Effector memory CD4-positive, alpha-beta T cell (primary cell): ENCODE measurements at regions not wholly inside any gene's neighbourhood (a gene's known extent, or its start where the extent isn't known, plus 50 kb on each side); places are given as distances from the start of the nearest gene placed in this dataset.

Source experiments
- DNase-seq, 3 donors: peaks; one replicate each; pipeline ENCODE4 v3.0.0-alpha.2; 2020
- H3K27ac ChIP-seq: 2 replicates; pipeline ENCODE4 v1.7.0; 2013; ENCODE audit warnings: mild to moderate bottlenecking, low read length, moderate library complexity; ENCODE audit not compliant: insufficient read depth, poor library complexity, severe bottlenecking
- H3K27me3 ChIP-seq: replicated peaks from 2 replicates; pipeline ENCODE4 v1.7.0; 2013; ENCODE audit warnings: mild to moderate bottlenecking, low read length; ENCODE audit not compliant: insufficient read depth, control insufficient read depth, poor library complexity, severe bottlenecking
- H3K36me3 ChIP-seq: 2 replicates; pipeline ENCODE4 v1.7.0; 2013; ENCODE audit warnings: mild to moderate bottlenecking, low read length, moderate library complexity; ENCODE audit not compliant: control insufficient read depth, insufficient read depth
- H3K4me1 ChIP-seq: 2 replicates; pipeline ENCODE4 v1.7.0; 2013; ENCODE audit warnings: low read length, mild to moderate bottlenecking; ENCODE audit not compliant: control insufficient read depth, insufficient read depth, poor library complexity, severe bottlenecking
- H3K4me3 ChIP-seq: 2 replicates; pipeline ENCODE4 v1.7.0; 2013; ENCODE audit warnings: low read length, low read depth, mild to moderate bottlenecking; ENCODE audit not compliant: insufficient read depth, poor library complexity, severe bottlenecking
- H3K9me3 ChIP-seq: 2 replicates; pipeline ENCODE4 v1.7.0; 2013; ENCODE audit warnings: mild to moderate bottlenecking, low read length, moderate library complexity; ENCODE audit not compliant: control insufficient read depth

DNA sequence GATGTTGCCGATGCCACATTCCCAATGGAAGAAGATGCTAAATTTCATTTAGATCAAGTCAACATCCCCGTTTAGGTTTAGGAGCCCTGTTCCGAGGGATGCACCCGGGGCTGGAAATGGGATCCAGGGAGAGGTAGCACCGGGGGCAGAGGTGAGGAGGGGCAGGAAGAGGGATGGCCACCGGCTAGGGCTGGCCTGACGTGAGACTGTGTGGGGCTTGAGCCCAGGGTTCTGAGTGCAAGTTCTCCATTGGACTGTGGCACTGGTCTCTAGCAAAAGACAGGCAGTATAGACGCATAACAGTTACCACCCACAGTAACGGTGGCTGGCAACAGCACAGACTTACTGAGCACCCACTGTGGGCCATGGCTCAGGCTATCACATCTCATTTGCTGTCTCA lies 209.0 kb upstream of the MVB12B start:
- DNase-seq = no peak
- Histone ChIP-seq H3K9me3 (no peaks in the 10 kb centered on the region), H3K27me3 (no peaks in the 10 kb centered on the region), H3K27ac (no peak overlapping the region), H3K36me3 (no peaks in the 10 kb centered on the region), H3K4me3 (no peak overlapping the region), H3K4me1 (no peaks in the 10 kb centered on the region)

DNA sequence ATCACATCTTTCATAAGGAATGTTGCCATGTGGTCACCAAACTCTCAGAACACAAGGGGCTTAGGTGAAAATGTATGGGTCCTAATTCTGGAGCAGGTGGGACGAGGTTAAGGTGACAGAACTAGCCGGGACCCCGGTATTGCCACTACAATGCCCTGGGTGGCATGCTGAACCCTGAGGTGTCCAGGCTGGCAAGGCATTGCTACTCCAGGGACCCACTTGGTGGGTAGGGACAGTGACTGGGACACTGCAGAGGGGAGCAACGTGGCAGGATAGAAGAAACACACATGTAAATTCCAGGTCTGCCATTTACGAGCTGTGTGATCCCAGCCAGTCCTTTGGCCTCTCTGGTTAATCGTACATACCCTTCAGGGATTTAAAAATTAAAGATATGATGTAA lies 206.9 kb upstream of the MVB12B start:
- no peaks in the 10 kb centered on the region for H3K4me1 ChIP-seq
- H3K27ac ChIP-seq = no peak overlapping the region
- H3K27me3 ChIP-seq = no peaks in the 10 kb centered on the region
- no peaks in the 10 kb centered on the region for H3K36me3 ChIP-seq
- DNase-seq = no peak
- no peak overlapping the region for H3K4me3 ChIP-seq
- no peaks in the 10 kb centered on the region for H3K9me3 ChIP-seq

DNA sequence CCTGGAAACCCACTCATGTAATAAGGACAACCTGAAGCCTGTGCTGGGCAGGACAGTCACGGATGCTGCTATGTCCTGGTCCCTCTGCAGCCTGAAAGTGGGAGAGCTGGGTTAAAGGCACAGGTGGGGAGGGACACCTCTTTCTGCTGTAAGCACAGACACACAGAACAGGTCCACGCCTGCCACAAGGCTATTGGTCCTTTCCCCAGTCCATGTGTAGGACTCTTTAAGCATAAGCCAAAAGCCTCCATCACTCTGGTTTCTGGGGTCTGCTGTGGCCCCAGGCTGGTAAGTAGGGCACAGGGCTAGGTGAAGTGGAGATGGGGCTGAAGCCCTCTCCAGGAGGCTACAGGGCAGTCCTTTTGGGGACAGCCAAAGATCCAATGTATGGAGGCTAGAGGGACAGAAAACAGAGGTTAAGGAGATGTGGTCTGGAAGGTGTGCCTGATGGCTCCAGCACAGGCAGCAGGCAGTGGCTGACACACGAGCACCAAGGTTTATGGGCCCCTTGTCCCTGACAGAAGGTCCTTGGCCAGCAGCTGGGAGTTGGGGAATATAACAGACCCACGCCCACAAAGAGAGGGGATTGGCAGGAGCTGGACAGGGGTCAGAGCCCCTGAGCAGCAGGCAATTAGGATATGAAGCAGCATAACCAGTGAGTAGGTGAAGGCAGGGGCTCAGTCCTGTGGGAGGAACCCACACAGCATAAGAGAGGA lies 203.6 kb upstream of the MVB12B start:
- Histone ChIP-seq H3K4me3 (no peak overlapping the region), H3K4me1 (no peaks in the 10 kb centered on the region), H3K9me3 (no peaks in the 10 kb centered on the region), H3K27me3 (no peaks in the 10 kb centered on the region), H3K27ac (no peak overlapping the region), H3K36me3 (no peaks in the 10 kb centered on the region)
- no peak for DNase-seq

DNA sequence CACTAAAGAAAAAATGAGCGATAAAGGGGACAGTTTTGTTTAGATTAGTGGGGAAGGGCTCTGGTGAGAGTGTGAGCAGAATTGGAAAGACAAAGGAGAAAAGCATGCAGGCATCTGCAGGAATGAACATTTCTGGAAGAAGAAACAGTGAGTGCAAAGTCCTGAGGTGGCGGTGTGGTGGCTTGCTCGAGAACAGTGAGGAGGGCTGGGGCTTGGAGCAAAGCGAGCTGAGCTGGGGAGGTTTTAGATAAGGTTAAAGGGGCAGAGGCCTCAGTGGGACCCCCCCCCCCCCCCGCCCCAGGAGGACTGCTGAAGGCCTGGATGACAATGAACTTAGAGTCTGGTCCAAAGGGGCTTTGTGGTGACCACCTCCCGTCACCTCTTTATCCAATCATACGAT lies 202.7 kb upstream of the MVB12B start:
- H3K4me1 ChIP-seq = no peaks in the 10 kb centered on the region
- no peaks in the 10 kb centered on the region for H3K27me3 ChIP-seq
- no peak overlapping the region for H3K4me3 ChIP-seq
- DNase-seq = no peak
- no peaks in the 10 kb centered on the region for H3K36me3 ChIP-seq
- H3K27ac ChIP-seq = no peak overlapping the region
- H3K9me3 ChIP-seq = no peaks in the 10 kb centered on the region

DNA sequence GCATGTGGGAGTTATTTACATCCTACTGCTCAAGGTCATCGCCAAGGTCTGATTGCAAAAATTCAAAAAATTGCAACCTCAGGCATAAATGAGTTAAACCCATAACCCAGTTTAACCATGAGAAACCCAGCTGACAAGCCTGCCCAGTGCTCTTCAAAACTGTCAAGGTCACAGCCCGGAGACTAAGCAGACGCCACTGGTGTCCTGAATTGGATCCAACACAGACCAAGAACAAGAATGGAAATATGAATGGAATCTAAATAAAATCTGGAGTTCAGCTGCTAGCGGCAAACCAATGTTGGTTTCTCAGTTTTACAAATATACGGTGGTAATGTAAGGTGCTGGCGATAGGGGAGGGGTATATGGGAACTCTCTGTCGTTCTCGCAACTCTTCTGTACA lies 201.5 kb upstream of the MVB12B start:
- no peak overlapping the region for H3K4me3 ChIP-seq
- no peaks in the 10 kb centered on the region for H3K27me3 ChIP-seq
- DNase-seq = no peak
- no peak overlapping the region for H3K27ac ChIP-seq
- no peaks in the 10 kb centered on the region for H3K4me1 ChIP-seq
- H3K36me3 ChIP-seq = no peaks in the 10 kb centered on the region
- no peaks in the 10 kb centered on the region for H3K9me3 ChIP-seq

DNA sequence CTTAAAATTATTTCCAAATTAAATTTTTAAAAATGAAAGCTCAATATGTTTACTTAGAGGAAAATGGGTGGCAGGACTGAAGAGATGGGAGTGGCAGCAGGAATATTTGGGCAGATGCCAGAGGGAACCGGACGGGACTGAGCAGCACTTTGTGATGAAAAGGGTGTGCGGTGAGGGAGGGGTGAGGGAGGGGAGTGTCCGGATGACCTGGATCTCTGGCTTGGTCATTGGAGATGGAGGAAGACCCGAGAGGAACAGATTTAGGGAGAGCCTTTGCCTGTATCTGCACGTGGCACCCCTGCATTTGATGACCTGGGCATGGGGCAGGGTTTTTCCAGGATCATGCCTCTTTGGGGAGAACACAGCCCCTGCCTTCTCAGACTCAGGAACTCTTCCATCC lies 201.1 kb upstream of the MVB12B start:
- no peaks in the 10 kb centered on the region for H3K36me3 ChIP-seq
- H3K9me3 ChIP-seq = no peaks in the 10 kb centered on the region
- no peaks in the 10 kb centered on the region for H3K27me3 ChIP-seq
- no peak for DNase-seq
- no peaks in the 10 kb centered on the region for H3K4me1 ChIP-seq
- no peak overlapping the region for H3K4me3 ChIP-seq
- no peak overlapping the region for H3K27ac ChIP-seq

DNA sequence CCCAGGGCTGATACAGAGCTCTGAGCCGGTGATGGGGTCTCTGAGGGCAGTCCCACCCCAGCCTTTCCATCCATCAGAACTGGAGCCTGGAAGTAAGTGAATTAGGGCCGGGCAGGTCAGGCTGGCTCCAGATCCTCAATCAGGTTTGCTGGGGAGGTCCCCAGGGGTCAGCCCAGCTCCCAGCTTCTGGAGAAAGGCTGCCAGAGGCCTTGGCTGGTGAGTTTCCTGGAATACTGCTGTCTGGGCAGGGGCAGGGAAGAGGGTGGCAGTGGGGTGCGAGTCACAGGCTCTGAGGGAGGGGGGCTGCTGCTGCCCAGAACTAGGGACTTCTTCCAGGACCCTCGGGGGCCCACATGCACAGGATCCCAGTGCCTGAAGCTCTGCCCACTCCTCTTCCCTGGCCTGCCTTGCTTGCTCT lies 200.6 kb upstream of the MVB12B start:
- H3K9me3 ChIP-seq = no peaks in the 10 kb centered on the region
- no peaks in the 10 kb centered on the region for H3K36me3 ChIP-seq
- no peak overlapping the region for H3K4me3 ChIP-seq
- no peaks in the 10 kb centered on the region for H3K27me3 ChIP-seq
- no peak for DNase-seq
- no peak overlapping the region for H3K27ac ChIP-seq
- no peaks in the 10 kb centered on the region for H3K4me1 ChIP-seq

DNA sequence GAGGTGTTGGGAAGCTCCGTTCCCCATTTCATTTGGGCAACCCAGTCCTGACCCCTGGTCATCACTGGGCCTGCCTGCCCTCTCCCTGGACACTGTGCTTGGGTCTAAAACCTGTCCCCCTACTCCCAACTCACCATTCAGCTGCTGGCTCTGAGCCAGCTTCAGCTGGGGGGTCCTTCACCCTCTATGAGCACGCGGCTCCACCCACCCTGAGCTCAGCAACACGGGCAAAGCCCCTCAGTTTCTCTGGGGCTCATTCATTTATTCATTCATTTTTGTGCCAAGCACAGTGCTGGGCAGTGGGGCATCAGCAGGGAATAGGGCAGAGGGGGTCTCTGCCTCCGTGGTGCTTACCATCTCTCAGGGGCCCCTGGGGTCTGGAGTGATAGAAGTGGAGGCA lies 199.8 kb upstream of the MVB12B start:
- Histone ChIP-seq H3K27me3 (peaks cover 5% of the 10 kb centered on the region), H3K27ac (no peak overlapping the region), H3K4me1 (no peaks in the 10 kb centered on the region), H3K36me3 (no peaks in the 10 kb centered on the region), H3K9me3 (no peaks in the 10 kb centered on the region), H3K4me3 (no peak overlapping the region)
- no peak for DNase-seq

DNA sequence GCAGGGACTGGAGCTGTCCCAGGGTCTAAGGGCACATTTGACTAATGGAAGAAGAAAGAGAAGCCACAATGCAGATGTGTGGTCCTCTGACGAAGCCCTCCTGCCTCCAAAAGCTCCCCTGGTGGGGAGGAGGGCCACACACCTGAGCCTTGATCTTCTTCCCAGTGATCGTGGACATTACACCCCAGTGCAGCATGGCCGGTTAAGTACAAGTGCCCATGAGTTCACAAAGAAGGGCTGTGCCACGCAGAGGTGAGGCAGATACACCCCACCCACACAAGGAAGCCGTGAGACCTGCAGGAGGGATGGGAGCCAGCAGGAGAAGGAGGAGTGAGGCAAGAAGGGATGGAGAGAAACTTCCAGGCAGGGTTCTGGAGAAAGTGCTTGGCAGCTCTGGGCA lies 199.0 kb upstream of the MVB12B start:
- Histone ChIP-seq H3K36me3 (no peaks in the 10 kb centered on the region), H3K9me3 (no peaks in the 10 kb centered on the region), H3K27ac (no peak overlapping the region), H3K27me3 (peaks cover 6% of the 10 kb centered on the region), H3K4me1 (no peaks in the 10 kb centered on the region), H3K4me3 (no peak overlapping the region)
- no peak for DNase-seq

DNA sequence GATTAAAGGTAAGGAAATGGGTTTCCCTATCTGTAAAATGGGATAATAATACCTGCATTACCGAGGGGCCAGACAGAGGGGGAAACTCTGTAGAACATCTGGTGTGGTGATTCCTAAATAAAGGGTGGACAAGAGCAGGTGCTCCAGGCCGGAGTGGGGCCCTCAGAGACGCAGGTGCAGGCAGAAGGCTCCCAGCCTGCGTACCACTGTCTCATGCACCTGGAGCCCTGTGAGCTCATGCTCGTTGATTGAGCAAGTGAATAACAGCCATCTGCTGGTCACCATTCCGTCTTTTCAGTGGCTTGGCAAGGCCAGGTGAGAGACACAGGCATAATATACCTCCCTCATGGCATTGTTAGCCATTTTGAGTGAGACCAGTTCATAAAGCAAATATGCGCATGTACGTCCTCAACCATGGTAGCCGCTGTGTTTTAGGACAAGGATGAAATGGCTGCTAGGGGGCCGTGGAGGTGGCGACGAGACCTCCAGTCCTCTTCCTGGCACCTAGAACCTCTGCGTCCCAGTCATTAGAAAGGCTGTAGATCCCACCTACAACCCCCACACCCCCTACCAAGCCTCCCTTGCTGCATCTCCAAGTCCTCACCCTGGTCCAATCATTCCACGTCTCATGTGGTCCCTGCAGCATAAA lies 198.0 kb upstream of the MVB12B start:
- peaks cover 6% of the 10 kb centered on the region for H3K27me3 ChIP-seq
- no peaks in the 10 kb centered on the region for H3K9me3 ChIP-seq
- no peak overlapping the region for H3K27ac ChIP-seq
- H3K36me3 ChIP-seq = no peaks in the 10 kb centered on the region
- no peak for DNase-seq
- no peaks in the 10 kb centered on the region for H3K4me1 ChIP-seq
- no peak overlapping the region for H3K4me3 ChIP-seq
